Liver (tissue), 8 donors: ENCODE measurements at regions not wholly inside any gene's neighbourhood (a gene's known extent, or its start where the extent isn't known, plus 50 kb on each side); places are given as distances from the start of the nearest gene placed in this dataset.

Experiments used
- DNase-seq: peaks from one replicate; pipeline ENCODE4 v3.0.0-alpha.2; 2017; ENCODE audit warnings: low spot score
- H3K27ac ChIP-seq, 2 donors: one replicate each; pipeline ENCODE4 v1.7.0; 2013; ENCODE audit warnings: inconsistent platforms in 2 of 2, low read length in 2 of 2, control low read depth in 1 of 2, low read depth in 1 of 2, mild to moderate bottlenecking in 1 of 2
- H3K27me3 ChIP-seq, 4 donors: one replicate each; pipeline versions ENCODE4 v1.6.1 to v1.7.0; 2013; ENCODE audit warnings: low read length in 3 of 4, inconsistent platforms in 1 of 4, mild to moderate bottlenecking in 1 of 4, moderate library complexity in 1 of 4; ENCODE audit not compliant: control insufficient read depth in 4 of 4, insufficient read depth in 4 of 4
- H3K36me3 ChIP-seq, 4 donors: one replicate each; pipeline versions ENCODE4 v1.6.1 to v1.7.0; 2013; ENCODE audit warnings: low read length in 3 of 4, mild to moderate bottlenecking in 3 of 4, low read depth in 1 of 4, moderate library complexity in 1 of 4; ENCODE audit not compliant: control insufficient read depth in 4 of 4, insufficient read depth in 3 of 4
- H3K4me1 ChIP-seq, 4 donors: one replicate each; pipeline versions ENCODE4 v1.6.1 to v1.7.0; 2013; ENCODE audit warnings: low read length in 3 of 4, mild to moderate bottlenecking in 3 of 4, moderate library complexity in 1 of 4; ENCODE audit not compliant: control insufficient read depth in 4 of 4, insufficient read depth in 4 of 4
- H3K4me3 ChIP-seq, 3 donors: one replicate each; pipeline versions ENCODE4 v1.6.1 to v1.7.0; 2013; ENCODE audit warnings: low read length in 3 of 3, control low read depth in 1 of 3, low read depth in 1 of 3, mild to moderate bottlenecking in 1 of 3
- H3K9ac ChIP-seq, 2 donors: one replicate each; pipeline ENCODE4 v1.7.0; 2013; ENCODE audit warnings: low read length in 2 of 2, mild to moderate bottlenecking in 2 of 2, moderate library complexity in 2 of 2, control low read depth in 1 of 2, low read depth in 1 of 2
- H3K9me3 ChIP-seq, 4 donors: one replicate each; pipeline versions ENCODE4 v1.6.1 to v1.7.0; 2013; ENCODE audit warnings: low read length in 3 of 4; ENCODE audit not compliant: control insufficient read depth in 4 of 4
- ATF3 ChIP-seq: IDR thresholded peaks from 2 replicates; pipeline ENCODE4 v1.6.1; 2016; ENCODE audit warnings: antibody characterized with exemption
- CTCF ChIP-seq: fragments of 150-350 bp; IDR thresholded peaks from 2 replicates; pipeline ENCODE4 v1.5.1; 2017; ENCODE audit warnings: improper control_type of control experiment, low read depth, low read length; ENCODE audit not compliant: missing input control
- EGR1 ChIP-seq, 2 donors: IDR thresholded peaks; 2 replicates each; pipeline ENCODE4 v1.6.1; 2016 to 2018; ENCODE audit warnings: antibody characterized with exemption in 2 of 2, low read depth in 2 of 2
- FOXA1 ChIP-seq: IDR thresholded peaks from 2 replicates; pipeline ENCODE4 v1.6.1; 2016; ENCODE audit warnings: antibody characterized with exemption
- FOXA2 ChIP-seq: IDR thresholded peaks from 2 replicates; pipeline ENCODE4 v1.6.1; 2016; ENCODE audit warnings: antibody characterized with exemption
- GABPA ChIP-seq, 2 donors: IDR thresholded peaks in 1 of 2; conservative IDR thresholded peaks in 1 of 2; 2 replicates each; pipeline ENCODE4 v1.6.1; 2016; ENCODE audit warnings: antibody characterized with exemption in 2 of 2, mild to moderate bottlenecking in 1 of 2, moderate library complexity in 1 of 2
- HNF4A ChIP-seq, 2 donors: conservative IDR thresholded peaks; 2 replicates each; pipeline ENCODE4 v1.6.1; 2016; ENCODE audit warnings: antibody characterized with exemption in 2 of 2, mild to moderate bottlenecking in 2 of 2
- HNF4G ChIP-seq: IDR thresholded peaks from 2 replicates; pipeline ENCODE4 v1.6.1; 2016; ENCODE audit warnings: antibody characterized with exemption
- JUND ChIP-seq, 2 donors: IDR thresholded peaks; 2 replicates each; pipeline ENCODE4 v1.6.1; 2016; ENCODE audit warnings: antibody characterized with exemption in 2 of 2
- MAX ChIP-seq: IDR thresholded peaks from 2 replicates; pipeline ENCODE4 v1.6.1; 2016; ENCODE audit warnings: antibody characterized with exemption
- RAD21 ChIP-seq, 2 donors: IDR thresholded peaks; 2 replicates each; pipeline ENCODE4 v1.6.1; 2016; ENCODE audit warnings: antibody characterized with exemption in 2 of 2, mild to moderate bottlenecking in 2 of 2
- REST ChIP-seq: IDR thresholded peaks from 2 replicates; pipeline ENCODE4 v1.6.1; 2016; ENCODE audit warnings: antibody characterized with exemption, mild to moderate bottlenecking
- RXRA ChIP-seq, 2 donors: IDR thresholded peaks; 2 replicates each; pipeline ENCODE4 v1.6.1; 2017 to 2018; ENCODE audit warnings: antibody characterized with exemption in 2 of 2, mild to moderate bottlenecking in 1 of 2
- SP1 ChIP-seq: IDR thresholded peaks from 2 replicates; pipeline ENCODE4 v1.6.1; 2018; ENCODE audit warnings: antibody characterized with exemption, mild to moderate bottlenecking
- TAF1 ChIP-seq: conservative IDR thresholded peaks from 2 replicates; pipeline ENCODE4 v1.6.1; 2016; ENCODE audit warnings: antibody characterized with exemption, mild to moderate bottlenecking
- YY1 ChIP-seq: IDR thresholded peaks from 2 replicates; pipeline ENCODE4 v1.6.1; 2016; ENCODE audit warnings: antibody characterized with exemption, mild to moderate bottlenecking
- WGBS: extraction: QIAGEN DNeasy Blood & Tissue Kit; methylation state at CpG from one replicate; pipeline ENCODE4 v1.1.7; 2013; 5-methylcytosine and 5-hydroxymethylcytosine counted together
- TF ChIP-seq, protein P1 (sequence below): IDR thresholded peaks from 2 replicates; pipeline ENCODE4 v1.6.1; 2016; ENCODE audit warnings: antibody characterized with exemption
- donor health status: healthy.
- donor health status: healthy.
- donor health status: healthy.
- donor health status: healthy.
- donor health status: healthy.

DNA sequence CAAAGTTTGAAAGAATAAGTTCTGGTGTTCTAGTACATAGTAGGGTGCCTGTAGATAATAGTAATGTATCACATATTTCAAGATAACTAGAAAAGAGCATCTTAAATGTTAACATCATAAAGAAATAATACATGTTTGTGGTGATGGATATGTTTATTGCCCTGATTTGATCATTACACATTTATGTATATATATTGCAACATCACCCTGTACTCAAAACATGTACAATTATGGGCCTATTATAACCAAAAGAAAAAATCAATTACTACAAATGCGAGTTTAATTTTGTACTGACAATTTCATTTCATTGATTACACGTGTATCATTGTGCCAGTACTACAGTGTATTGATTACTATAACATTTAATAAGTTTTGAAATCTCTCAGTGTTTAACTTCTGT is 609.2 kb upstream of the BRINP3 start:
- H3K36me3 ChIP-seq: no peaks in the 10 kb centered on the region
- no peak for DNase-seq
- H3K9ac ChIP-seq: no peak overlapping the region
- no peaks in the 10 kb centered on the region for H3K27me3 ChIP-seq
- TF ChIP-seq CTCF (no peak), HNF4A (conservative IDR thresholded peaks at IDR 0.05) (no peak), ATF3 (no peak), SP1 (no peak), YY1 (no peak), MAX (no peak), FOXA2 (no peak), HNF4G (no peak), EGR1 (IDR thresholded peaks at IDR 0.05; ENCODE audit: low read depth in 2 of 2) (no peak), GABPA (IDR thresholded peaks at IDR 0.05 in 1 of 2, conservative IDR thresholded peaks at IDR 0.05 in 1 of 2) (no peak), FOXA1 (no peak), RXRA (IDR thresholded peaks at IDR 0.05) (no peak)
- TF ChIP-seq, protein P1, sequence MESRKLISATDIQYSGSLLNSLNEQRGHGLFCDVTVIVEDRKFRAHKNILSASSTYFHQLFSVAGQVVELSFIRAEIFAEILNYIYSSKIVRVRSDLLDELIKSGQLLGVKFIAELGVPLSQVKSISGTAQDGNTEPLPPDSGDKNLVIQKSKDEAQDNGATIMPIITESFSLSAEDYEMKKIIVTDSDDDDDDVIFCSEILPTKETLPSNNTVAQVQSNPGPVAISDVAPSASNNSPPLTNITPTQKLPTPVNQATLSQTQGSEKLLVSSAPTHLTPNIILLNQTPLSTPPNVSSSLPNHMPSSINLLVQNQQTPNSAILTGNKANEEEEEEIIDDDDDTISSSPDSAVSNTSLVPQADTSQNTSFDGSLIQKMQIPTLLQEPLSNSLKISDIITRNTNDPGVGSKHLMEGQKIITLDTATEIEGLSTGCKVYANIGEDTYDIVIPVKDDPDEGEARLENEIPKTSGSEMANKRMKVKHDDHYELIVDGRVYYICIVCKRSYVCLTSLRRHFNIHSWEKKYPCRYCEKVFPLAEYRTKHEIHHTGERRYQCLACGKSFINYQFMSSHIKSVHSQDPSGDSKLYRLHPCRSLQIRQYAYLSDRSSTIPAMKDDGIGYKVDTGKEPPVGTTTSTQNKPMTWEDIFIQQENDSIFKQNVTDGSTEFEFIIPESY: no peak
- no peak overlapping the region for H3K4me3 ChIP-seq
- H3K9me3 ChIP-seq: no peaks in the 10 kb centered on the region
- no peak overlapping the region for H3K27ac ChIP-seq
- no peaks in the 10 kb centered on the region for H3K4me1 ChIP-seq
- 31% methylated on average over 2 of the region's 2 CpGs for WGBS

GRCh38 chr1:191096405-191096804 is 618.7 kb upstream of the BRINP3 start:
- TF ChIP-seq ATF3: no peak
- TF ChIP-seq HNF4G: no peak
- no peak for TF ChIP-seq JUND (IDR thresholded peaks at IDR 0.05)
- no peak for TF ChIP-seq REST
- TF ChIP-seq RAD21 (IDR thresholded peaks at IDR 0.05): no peak
- TF ChIP-seq, protein P1: no peak
- TF ChIP-seq TAF1: no peak
- no peak for TF ChIP-seq SP1
- no peak for TF ChIP-seq EGR1 (IDR thresholded peaks at IDR 0.05; ENCODE audit: low read depth in 2 of 2)
- no peak for TF ChIP-seq FOXA2
- no peak for TF ChIP-seq CTCF
- no peak overlapping the region for H3K9ac ChIP-seq
- no peaks in the 10 kb centered on the region for H3K36me3 ChIP-seq
- DNase-seq: no peak
- 49% methylated on average over 1 of the region's 1 CpG for WGBS
- no peaks in the 10 kb centered on the region for H3K9me3 ChIP-seq
- H3K27ac ChIP-seq: no peak overlapping the region
- no peak overlapping the region for H3K4me3 ChIP-seq
- H3K27me3 ChIP-seq: no peaks in the 10 kb centered on the region
- H3K4me1 ChIP-seq: no peaks in the 10 kb centered on the region
